ENCODE measurements at regions not wholly inside any gene's neighbourhood (a gene's known extent, or its start where the extent isn't known, plus 50 kb on each side); places are given as distances from the start of the nearest gene placed in this dataset.

- no peak for DNase-seq
Measured at GRCh38 chr4:43999669-44000068, 448.9 kb downstream of the KCTD8 start.

- no peak for DNase-seq
Measured at GRCh38 chr4:44002368-44002767, 446.2 kb downstream of the KCTD8 start.

- DNase-seq, result no peak
Measured at GRCh38 chr4:44016570-44017421, 431.8 kb downstream of the KCTD8 start.

- no peak for DNase-seq
Measured at GRCh38 chr4:44017422-44017739, 431.2 kb downstream of the KCTD8 start.

GRCh38 chr4:44019721-44020120 is 428.9 kb downstream of the KCTD8 start:
- no peak for DNase-seq

- no peak for DNase-seq
Measured at GRCh38 chr4:44025376-44026020, 423.1 kb downstream of the KCTD8 start.

GRCh38 chr4:44038811-44039210 is 409.8 kb downstream of the KCTD8 start:
- no peak for DNase-seq

GRCh38 chr4:44046491-44046890 is 402.1 kb downstream of the KCTD8 start:
- no peak for DNase-seq

- DNase-seq, result no peak
Measured at GRCh38 chr4:44056721-44057151, 391.9 kb downstream of the KCTD8 start.

GRCh38 chr4:44070843-44071242 is 377.8 kb downstream of the KCTD8 start:
- no peak for DNase-seq

- DNase-seq, result no peak
Measured at GRCh38 chr4:44071959-44072955, 376.4 kb downstream of the KCTD8 start.

GRCh38 chr4:44086753-44087152 is 361.9 kb downstream of the KCTD8 start:
- no peak for DNase-seq

- DNase-seq, result no peak
Measured at GRCh38 chr4:44093390-44093789, 355.2 kb downstream of the KCTD8 start.

GRCh38 chr4:44098973-44099372 is 349.6 kb downstream of the KCTD8 start:
- DNase-seq, result no peak

- no peak for DNase-seq
Measured at GRCh38 chr4:44100456-44100855, 348.2 kb downstream of the KCTD8 start.

- DNase-seq, result no peak
Measured at GRCh38 chr4:44118971-44119680, 329.5 kb downstream of the KCTD8 start.

- DNase-seq, result no peak
Measured at GRCh38 chr4:44120646-44121045, 328.0 kb downstream of the KCTD8 start.

- DNase-seq, result no peak
Measured at GRCh38 chr4:44121210-44121609, 327.4 kb downstream of the KCTD8 start.
